ENCODE measurements at regions not wholly inside any gene's neighbourhood (a gene's known extent, or its start where the extent isn't known, plus 50 kb on each side); places are given as distances from the start of the nearest gene placed in this dataset.
"Not testable (repeated sequence)": the region's sequence is repeated elsewhere in the genome, so short reads cannot be mapped to it uniquely, and the experiment has no call there.

DNA sequence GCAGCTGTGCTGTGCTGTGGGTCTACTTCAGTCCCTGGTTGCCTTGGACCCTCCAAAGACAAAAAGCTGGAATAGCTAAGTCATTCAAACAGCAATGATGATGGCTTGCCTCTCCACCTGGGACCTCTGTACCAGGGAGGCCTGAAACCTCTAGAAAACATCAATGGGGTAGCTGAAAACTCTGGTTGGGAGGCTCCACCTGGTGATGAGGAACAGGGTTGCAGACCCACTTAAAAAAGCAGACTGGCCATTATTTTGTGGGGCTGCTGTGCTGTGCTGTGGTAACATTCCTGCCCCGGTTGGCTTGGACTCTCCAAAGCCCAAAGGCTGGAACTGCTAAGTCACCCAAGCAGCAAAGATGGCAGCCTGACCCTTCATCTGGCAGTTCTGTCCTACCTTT is 839.3 kb upstream of the ARRDC3 start:
- no peak for DNase-seq

DNA sequence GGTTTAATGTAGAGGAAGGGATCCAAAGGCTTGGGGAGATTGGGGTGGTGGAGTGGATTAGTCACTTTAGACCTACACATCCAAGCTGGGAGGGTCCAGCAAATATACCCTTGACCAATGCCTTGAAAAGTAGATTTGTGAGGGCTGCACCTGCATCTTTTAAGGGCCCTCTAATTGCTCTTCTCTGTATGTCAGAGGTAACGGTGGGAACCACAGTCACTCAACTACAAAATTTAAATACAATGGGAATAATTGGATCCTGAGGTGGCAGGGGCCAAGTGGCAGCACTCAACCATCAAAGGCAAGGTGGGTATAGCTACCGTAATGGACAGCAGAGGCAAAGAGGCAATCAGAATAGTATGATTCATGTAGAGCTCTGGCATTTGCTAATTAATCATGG is 833.7 kb upstream of the ARRDC3 start:
- not testable (repeated sequence) for DNase-seq

DNA sequence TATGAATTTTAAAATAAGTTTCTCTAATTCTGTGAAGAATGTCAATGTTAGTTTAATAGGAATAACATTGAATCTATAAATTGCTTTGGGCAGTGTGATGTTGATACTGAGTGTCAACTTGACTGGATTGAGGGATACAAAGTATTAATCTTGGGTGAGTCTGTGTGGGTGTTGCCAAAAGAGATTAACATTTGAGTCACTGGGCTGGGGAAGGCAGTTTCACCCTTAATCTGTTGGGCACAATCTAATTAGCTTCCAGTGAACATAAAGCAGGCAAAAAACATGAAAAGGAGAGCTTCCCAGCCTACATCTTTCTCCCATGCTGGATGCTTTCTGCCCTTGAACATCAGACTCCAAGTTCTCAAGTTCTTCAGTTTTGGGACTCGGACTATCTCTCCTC is 832.0 kb upstream of the ARRDC3 start:
- DNase-seq, result no peak

DNA sequence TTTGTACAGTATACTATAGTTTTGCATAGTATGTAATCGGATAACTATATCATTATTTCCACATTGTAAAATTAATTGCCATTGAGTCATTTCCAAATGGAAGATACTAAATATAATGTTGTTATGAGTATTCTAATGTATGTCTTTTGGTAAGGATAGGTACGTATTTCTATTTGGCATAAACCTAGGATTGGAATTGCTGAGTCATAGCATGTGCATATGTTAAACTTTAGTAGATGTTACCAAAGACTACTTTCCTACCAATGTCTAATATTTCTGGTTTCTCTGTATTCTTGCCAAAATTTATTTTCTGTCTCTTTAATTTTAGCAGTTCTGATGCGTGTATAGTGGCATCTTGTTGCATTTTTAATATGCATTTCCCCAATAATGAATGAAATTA is 825.1 kb upstream of the ARRDC3 start:
- no peak for DNase-seq

DNA sequence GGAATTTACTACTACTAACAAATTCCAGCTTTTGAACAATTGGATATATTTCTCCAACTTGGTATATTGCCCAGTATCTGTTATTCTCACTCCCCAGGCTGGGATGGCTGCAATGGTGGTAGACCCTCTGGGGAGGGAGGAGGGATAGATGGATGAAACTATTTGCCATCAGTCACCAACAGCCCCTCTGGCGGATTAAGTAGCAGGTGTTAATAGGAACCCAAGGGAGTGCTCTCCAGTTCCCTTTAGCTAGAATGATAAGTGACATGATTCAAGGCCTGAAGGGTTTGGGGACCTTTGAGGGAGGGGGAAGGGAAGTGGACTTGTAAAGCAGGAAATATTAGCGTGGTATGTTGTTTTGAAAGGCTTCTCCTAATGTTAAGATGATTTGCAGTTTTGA is 824.0 kb upstream of the ARRDC3 start:
- no peak for DNase-seq

DNA sequence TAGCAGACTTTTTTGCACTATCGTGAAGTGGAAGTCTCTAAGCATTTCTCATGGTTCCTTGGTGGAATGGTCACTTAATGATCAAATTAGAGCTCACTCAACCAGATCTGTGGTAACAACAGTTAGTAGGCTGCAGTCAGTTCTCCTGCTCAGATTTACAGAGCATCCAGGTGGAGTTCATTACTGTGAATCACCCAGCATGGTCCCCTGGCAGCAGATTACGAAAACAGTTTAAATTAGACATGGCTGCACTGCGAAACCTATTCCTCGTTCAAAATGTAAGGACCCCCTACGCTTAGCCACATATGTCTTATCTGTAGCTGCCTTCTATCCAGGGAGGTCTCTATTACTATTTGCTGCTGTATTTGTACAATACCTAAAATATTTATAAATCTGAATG is 823.6 kb upstream of the ARRDC3 start:
- no peak for DNase-seq

DNA sequence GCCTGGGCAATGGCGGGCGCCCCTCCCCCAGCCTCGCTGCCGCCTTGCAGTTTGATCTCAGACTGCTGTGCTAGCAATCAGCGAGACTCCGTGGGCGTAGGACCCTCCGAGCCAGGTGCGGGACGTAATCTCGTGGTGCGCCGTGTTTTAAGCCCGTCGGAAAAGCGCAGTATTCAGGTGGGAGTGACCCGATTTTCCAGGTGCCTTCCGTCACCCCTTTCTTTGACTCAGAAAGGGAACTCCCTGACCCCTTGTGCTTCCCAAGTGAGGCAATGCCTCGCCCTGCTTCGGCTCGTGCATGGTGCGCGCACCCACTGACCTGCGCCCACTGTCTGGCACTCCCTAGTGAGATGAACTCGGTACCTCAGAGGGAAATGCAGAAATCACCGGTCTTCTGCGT is 815.9 kb upstream of the ARRDC3 start:
- not testable (repeated sequence) for DNase-seq

DNA sequence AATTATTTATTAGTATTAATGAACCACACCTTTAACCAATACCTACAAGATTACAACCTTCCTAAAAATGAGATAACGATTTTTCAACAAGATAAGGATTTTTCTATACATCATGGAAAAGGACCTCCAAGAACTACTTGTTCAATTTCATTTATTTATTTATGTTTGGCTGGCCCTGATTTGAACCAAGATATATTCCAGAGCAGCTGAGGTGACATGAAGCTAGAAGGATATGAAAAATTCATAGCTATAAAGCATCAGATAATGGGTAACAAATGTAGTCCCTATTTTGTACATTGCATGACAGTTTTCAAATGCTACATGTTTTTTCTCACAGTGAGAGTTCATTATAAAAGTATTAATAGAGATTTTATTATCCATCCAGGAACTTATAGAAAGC is 798.5 kb upstream of the ARRDC3 start:
- no peak for DNase-seq

DNA sequence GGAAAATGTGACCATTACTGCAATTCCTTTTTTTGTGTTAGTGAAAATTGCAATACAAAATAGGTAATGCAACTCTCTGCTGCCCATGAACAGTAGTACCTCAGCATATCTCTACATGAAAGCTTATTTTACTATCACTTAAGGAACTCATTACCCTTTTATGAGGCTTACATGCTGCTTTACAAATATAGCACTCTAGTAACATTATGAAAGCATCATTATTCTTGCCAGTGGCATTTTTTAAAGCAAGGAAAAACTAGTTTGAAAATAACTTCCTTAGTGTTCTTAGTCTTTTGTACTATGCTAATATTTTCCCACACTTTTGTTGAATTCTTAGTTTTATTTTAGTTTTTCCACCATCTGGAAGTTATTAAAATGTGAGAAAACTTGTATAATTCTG is 797.3 kb upstream of the ARRDC3 start:
- DNase-seq, result no peak

DNA sequence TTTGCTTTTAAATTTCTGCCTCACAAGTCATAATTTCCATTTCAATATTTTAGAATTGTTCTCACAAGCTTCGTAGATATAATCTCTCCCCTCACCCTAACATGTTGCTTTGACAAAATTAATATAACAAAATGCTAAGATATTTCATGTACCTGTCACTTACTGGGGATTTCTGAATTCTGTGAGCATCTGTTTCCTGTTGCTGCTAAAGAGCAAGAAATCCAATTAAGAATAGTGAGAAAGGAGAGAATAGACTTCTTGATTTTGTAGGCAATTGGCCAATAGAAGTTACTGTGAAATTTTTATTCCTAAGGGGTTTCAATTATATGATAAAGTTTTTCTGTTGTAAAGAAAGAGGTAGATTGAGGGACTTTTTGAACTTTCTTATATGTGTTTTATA is 796.5 kb upstream of the ARRDC3 start:
- DNase-seq, result no peak

DNA sequence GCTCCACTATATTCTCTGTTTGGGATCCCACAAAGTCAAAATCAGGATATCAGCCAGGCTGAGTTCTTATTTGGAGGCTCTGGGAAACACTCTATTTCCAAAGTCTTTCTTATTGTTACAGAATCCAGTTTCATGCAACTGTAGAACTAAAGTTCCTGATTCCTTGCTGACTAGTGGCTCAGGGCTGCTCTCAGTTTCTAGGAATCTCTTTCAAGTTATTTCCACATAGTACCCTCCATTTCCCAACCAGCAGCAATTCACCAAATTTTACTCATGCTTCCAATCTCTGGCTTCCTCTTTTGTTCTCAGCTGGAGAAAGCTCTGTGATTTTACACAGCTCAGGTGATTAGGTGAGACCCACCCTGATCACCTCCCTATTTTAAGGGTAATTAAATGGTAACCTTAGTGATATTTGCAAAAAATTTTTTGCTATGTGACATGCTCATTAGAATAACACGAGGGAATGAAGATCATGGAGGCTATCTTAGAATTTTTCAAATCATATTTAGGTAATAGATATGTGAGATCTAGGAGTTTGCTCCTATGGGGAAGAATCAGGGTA is 794.9 kb upstream of the ARRDC3 start:
- no peak for DNase-seq

DNA sequence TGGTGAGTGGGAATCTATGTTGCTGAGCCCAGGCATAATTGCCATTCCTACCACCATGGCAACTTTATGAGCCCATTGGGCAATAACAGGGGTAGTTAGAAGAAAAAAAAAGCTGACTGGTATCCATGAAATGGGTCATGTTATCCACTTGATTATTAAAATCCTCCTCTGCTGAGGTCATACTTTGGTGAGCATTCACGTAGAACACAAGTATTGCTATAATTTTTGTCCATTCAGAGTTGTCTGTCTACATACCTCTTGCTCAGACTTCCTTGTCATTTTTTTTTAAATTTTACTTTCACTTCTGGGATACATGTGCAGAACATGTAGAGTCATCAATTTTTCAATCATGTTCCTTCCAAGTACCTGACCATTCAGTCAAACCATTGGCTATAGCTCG is 780.8 kb upstream of the ARRDC3 start:
- no peak for DNase-seq

DNA sequence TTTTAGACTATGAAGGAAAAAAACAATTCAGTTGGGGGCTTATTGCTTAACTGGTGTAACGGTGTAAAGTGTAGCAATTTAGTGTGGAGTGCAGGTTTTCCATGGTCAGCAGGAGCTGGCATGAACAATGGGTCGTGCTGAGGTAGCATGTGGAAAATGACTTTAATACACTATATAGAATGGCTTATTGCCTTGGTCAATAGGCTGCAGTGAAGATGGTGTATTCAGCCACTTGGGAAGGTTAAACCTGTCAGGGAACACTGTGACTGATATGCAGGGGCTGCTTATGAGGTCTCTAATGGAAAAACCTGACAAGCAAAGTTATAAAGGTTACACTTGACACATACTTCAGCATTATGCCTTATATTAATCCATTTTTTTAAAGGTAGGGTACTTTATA is 764.7 kb upstream of the ARRDC3 start:
- no peak for DNase-seq

DNA sequence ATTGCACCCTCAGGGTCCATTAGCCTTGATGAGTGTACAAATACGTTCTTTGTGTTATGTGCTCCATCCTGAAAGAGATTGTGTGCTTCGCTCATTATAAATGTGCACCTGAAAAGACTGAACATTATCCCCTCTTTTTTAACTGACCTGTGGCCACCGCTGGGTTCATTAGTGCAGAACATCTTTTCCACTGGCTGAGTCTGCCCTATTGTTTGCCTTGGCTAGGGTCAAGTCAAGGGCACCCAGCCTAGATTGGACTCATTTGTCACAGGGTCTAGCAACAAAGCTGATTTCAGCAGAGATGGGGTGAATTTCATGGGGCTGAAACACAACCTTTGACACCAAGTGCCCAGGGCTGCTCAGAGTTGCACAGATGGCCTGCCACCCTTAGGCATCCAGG is 764.1 kb upstream of the ARRDC3 start:
- DNase-seq, result no peak

DNA sequence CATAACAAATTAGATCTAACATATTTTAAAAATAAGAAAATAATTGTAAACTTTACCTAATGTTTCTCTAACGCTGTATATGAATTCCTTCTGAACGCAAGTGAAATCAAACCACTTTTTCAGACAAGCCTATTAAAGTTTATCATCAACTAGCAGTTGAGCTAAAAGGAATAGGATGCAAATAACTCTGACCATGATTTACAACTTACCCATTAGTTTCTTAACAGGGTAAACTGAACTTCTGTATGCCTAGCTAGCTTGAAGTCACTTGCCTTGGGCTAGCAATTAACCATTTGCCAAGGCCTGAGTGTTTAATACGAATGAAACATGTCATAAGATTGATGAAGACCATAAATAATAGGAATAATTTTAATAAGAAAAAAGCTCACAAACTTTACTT is 762.7 kb upstream of the ARRDC3 start:
- no peak for DNase-seq

DNA sequence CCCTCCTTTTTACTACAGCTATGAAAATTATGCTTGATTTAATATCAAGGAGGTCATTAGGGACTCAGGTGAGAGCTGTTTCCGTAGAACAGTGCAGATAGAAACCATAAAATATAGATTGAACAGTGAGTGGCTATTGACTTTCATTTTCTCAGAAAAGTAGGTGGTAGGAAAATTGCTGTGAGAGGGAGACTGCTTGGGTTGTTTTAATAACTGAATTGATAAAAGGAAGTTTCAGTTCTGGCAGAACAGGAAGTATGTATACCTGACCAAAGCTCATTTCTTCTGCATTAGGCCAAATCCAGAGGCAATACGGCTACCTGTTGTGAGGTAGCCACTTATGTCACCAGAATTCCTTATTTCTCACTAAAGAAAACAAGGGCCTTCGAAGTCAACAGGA is 761.7 kb upstream of the ARRDC3 start:
- no peak for DNase-seq

DNA sequence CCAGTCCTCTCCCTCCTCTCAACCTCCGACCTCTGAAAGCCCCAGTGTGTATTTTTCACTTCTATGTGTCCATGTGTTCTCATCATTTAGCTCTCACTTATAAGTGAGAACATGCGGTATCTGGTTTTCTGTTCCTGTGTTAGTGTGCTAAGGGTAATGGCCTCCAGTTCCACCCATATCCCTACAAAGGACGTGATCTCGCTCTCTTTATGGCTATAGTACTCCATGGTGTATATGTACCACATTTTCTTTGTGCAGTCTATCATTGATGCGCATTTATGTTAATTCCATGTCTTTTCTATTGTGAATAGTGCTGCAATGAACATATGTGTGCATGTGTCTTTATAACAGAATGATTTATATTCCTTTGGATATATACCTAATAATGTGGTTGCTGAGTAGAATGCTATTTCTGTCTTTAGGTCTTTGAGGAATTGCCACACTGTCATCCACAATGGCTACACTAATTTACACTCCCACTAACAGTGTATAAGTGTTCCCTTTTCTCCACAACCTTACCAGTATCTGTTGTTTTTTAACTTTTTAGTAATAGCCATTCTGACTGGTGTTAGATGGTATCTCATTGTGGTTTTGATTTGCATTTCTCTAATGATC is 749.3 kb upstream of the ARRDC3 start:
- DNase-seq, result not testable (repeated sequence)

DNA sequence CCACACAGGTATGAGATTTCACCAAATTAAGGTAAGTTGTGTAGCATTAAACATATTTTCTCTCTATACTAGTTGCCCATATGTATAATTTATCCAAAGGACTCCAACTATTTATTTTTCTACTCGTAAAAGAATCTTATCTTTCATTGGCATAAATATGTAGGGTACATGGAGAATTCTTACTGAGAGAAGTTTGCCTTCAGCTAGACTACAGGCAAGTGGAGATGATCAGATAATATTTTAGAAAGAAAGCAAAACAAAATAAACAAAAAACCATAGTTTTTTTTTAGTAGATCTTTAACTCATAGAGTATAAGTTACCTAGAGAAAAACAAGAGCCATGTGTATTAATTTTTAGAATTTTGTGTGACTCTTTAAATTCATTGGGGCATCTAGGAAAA is 743.1 kb upstream of the ARRDC3 start:
- DNase-seq, result no peak

DNA sequence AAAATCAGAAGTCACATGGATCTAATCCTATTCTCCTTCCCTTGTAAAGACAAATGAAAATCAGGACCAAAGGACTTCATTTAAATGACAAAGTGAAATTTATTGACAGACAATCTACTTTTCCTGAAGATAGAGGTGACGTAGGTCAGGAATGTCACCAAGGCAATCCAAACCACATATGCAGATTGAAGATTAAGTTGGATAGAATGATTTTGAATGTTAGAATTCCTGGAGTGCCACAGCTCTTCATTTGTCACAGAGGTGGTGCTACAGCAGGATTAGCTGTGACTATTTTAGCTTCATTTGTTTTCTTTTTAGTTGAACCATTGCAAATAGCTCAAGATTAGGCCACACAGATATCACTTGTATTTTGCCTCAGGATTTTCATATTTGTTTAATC is 736.0 kb upstream of the ARRDC3 start:
- DNase-seq, result no peak

DNA sequence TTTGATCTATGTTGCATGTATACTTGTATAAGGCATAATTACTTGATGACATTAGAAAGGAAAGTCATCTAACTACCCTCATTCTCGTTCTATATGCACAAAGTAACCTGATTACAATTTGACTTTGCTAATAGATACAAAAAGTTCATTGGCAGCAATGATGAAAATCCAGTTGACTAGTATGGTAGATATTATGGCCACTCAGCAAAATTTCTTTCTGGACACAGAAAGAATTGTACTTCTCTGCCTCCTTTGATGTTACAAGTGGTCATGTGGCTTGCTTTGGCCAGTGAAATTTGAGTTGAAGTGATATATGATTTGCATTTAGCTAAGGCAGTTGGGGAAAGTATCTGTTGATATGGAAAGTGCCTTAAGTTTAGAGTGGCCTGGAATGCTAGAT is 723.7 kb upstream of the ARRDC3 start:
- DNase-seq, result no peak

DNA sequence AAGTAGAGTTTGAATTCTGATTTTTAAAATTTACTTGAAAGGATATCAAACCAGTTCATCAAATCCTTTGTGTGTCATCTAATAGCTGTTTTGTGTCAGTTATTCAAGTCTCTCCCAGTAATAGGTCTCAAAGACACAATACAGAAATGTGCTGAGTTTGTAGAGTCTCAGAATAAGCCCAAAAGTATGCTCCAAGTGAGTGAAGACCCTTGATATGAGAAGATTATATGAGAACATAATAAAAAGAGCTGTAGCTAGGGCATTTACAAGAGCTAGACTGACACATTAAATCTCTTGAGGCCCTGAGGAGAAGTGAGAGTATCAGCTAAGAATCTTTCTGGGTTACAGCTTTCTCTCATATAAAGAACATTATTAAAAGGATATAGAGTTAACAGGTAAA is 721.0 kb upstream of the ARRDC3 start:
- DNase-seq, result no peak

DNA sequence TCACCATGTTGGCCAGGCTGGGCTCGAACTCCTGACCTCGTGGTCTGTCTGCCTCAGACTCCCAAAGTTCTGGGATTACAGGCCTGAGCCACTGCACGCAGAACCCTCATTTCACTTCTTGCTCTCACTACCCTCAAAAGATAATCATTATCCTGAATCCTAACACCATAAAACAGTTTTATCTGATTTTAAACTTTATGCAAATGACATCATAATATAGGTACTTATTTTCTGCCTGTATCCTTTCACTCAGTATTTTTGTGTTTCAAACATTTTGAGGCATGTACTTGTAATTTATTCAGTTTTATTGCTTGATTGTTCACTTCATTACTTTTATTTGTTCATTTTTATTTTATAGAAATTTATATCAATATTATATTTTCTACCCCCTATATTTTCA is 719.2 kb upstream of the ARRDC3 start:
- no peak for DNase-seq

DNA sequence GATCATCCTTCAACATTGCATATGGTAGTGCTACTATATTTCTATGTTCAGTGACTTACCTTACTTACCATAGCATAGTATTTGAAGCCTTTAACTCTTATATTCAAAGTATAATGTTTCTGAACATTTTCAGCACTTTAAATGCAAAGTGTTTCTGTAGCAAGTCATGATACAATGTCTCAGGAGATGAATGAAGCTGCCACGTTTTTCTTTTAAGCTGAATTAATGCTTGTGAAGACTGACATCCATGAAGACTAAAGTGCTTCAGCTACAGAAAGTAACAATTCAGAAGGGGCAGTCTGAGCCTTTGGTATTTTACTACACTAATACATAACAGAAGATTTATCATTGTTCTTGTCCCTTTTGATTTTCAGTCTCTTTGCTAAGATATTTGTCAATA is 709.1 kb upstream of the ARRDC3 start:
- DNase-seq, result no peak

DNA sequence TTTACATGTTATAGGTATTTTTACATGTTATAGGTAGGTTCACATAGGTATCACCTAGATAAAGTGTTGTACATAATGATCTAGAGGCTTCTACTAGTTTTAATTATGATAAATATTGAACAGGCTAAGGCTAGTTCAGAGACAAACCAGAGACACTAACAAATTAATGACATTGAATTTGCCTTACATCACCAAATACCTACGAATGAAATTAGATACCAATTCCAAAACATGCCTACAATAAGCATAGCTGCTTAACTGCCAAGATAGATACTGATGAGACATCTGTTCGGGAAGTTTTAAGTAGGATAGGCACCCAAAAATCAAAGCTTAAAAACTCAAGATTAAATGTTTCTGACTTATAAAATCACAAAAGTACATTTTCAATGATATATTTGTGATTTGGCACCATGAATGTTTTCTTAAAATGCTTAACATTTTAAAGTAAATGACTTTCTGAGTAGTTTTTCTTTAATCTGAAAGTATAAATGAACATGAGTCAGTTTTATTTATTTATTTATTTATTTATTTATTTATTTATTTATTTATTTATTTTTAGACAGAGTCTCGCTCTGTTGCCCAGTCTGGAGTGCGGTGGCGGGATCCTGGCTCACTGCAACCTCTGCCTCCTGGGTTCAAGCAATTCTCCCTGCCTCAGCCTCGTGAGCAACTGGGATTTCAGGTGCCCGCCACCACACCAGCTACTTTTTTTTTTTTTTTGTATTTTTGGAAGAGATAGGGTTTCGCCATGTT is 703.1 kb upstream of the ARRDC3 start:
- DNase-seq, result no peak
